ENCODE measurements at regions not wholly inside any gene's neighbourhood (a gene's known extent, or its start where the extent isn't known, plus 50 kb on each side); places are given as distances from the start of the nearest gene placed in this dataset.

DNA sequence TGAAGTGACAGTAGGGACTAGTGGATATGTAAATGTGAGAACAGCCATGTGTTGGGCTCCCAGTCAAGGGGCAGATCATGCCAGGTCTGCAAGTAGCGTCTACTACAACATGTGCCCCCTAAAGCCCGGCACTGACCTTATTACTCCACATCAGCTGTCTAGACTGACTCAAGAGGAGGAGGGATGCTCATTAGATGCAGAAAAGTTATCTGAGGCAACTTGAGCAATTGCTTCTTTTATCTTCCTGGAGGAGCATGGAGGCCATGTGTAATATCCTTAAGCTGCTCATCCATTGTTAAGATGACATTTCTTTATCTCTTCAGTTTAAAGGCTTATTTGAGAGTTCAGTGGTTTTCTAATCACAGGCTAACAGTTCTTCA is 404.7 kb upstream of the FLRT2 start:
- H3K27ac Mint-ChIP-seq, result no peak overlapping the region
- DNase-seq, result no peak
- Histone ChIP-seq H3K9me3 (ENCODE audit: control insufficient read depth in 2 of 2, low read length in 2 of 2) (peaks cover 0 to 2% of the 10 kb centered on the region in 2 experiments), H3K36me3 (ENCODE audit: control insufficient read depth, insufficient read depth, low read length) (no peaks in the 10 kb centered on the region), H3K4me1 (ENCODE audit: control insufficient read depth, insufficient read depth, low read length, poor library complexity, severe bottlenecking) (no peaks in the 10 kb centered on the region), H3K4me3 (ENCODE audit: low read depth, low read length) (no peak overlapping the region), H3K27ac (ENCODE audit: insufficient read depth, low read length, poor library complexity, severe bottlenecking) (no peak overlapping the region), H3K27me3 (ENCODE audit: control insufficient read depth, insufficient read depth, low read length) (no peaks in the 10 kb centered on the region)
- no peak overlapping the region for H3K4me3 Mint-ChIP-seq
- H3K4me1 Mint-ChIP-seq, result no peaks in the 10 kb centered on the region
- H3K27me3 Mint-ChIP-seq, result no peaks in the 10 kb centered on the region
- peaks cover 4 to 18% (median 11%) of the 10 kb centered on the region in 7 donors for H3K9me3 Mint-ChIP-seq
- no peak for ATAC-seq (ENCODE audit: low read depth in 2 of 2)
- H3K36me3 Mint-ChIP-seq, result no peaks in the 10 kb centered on the region

DNA sequence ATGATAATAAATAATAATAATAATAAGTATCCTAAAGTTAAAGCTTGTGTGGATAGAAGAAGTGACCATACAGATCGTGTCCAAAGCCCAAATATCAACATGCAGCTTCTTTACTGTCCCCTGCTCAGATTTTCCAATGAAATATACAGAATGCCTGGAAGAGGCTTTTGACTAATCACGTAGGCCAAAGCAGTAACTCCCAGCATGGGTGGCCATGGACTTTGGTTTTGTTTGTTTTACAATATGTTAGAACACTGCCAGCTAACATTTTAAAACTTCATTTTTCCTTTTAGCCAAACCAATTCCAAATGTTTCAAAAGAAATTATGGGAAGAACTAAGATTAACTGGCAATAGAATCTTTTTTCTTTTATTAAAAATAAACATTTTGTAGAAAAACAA is 400.0 kb upstream of the FLRT2 start:
- no peak for ATAC-seq (ENCODE audit: low read depth in 2 of 2)
- H3K27me3 ChIP-seq (ENCODE audit: control insufficient read depth, insufficient read depth, low read length), result no peaks in the 10 kb centered on the region
- Mint-ChIP-seq H3K4me3 (no peak overlapping the region), H3K27me3 (no peaks in the 10 kb centered on the region), H3K4me1 (no peaks in the 10 kb centered on the region), H3K36me3 (no peaks in the 10 kb centered on the region), H3K27ac (no peak overlapping the region), H3K9me3 (peaks cover 5 to 30% (median 6%) of the 10 kb centered on the region in 7 donors)
- H3K9me3 ChIP-seq (ENCODE audit: control insufficient read depth in 2 of 2, low read length in 2 of 2), result no peaks in the 10 kb centered on the region
- H3K4me1 ChIP-seq (ENCODE audit: control insufficient read depth, insufficient read depth, low read length, poor library complexity, severe bottlenecking), result no peaks in the 10 kb centered on the region
- H3K4me3 ChIP-seq (ENCODE audit: low read depth, low read length), result no peak overlapping the region
- H3K36me3 ChIP-seq (ENCODE audit: control insufficient read depth, insufficient read depth, low read length), result no peaks in the 10 kb centered on the region
- H3K27ac ChIP-seq (ENCODE audit: insufficient read depth, low read length, poor library complexity, severe bottlenecking), result no peak overlapping the region
- no peak for DNase-seq

DNA sequence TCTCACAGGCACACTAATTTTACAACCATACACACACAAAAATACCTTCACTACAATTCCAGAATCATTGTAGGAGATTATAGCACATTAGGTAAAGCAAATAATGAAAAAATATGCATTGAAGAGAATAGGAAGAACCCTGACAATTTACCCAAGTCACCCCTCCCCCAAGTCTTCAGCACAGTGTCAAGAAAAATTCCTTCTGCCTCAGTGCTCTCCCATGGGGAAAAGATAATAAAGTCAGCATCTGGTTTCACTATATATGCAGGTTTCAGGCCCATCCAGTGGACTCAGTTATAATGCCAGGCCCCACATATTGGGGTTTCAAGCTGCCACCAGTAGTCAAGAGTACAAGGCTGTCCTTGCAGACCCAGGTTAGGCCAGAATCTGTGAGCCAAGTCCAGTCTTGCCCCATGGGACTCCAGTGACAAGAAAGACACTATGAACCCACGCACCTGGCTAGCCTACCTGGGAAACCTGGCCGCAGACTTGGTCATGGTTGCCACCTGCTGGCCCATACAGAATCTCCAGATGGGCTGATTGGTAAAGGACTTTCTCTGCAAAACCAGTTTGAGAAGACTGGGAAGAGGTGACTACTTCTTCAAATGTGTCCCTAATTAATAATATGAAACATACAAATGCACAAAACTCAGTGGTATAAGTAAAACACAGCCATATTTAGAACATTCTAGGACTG is 398.6 kb upstream of the FLRT2 start:
- H3K9me3 Mint-ChIP-seq, result peaks cover 5 to 30% (median 6%) of the 10 kb centered on the region in 7 donors
- no peak overlapping the region for H3K4me3 ChIP-seq (ENCODE audit: low read depth, low read length)
- H3K36me3 ChIP-seq (ENCODE audit: control insufficient read depth, insufficient read depth, low read length), result no peaks in the 10 kb centered on the region
- H3K27ac ChIP-seq (ENCODE audit: insufficient read depth, low read length, poor library complexity, severe bottlenecking), result no peak overlapping the region
- no peak overlapping the region for H3K27ac Mint-ChIP-seq
- no peak for DNase-seq
- no peaks in the 10 kb centered on the region for H3K4me1 Mint-ChIP-seq
- ATAC-seq (ENCODE audit: low read depth in 2 of 2), result no peak
- H3K4me3 Mint-ChIP-seq, result no peak overlapping the region
- H3K4me1 ChIP-seq (ENCODE audit: control insufficient read depth, insufficient read depth, low read length, poor library complexity, severe bottlenecking), result no peaks in the 10 kb centered on the region
- H3K27me3 Mint-ChIP-seq, result no peaks in the 10 kb centered on the region
- H3K9me3 ChIP-seq (ENCODE audit: control insufficient read depth in 2 of 2, low read length in 2 of 2), result peaks cover 0 to 2% of the 10 kb centered on the region in 2 experiments
- no peaks in the 10 kb centered on the region for H3K36me3 Mint-ChIP-seq
- H3K27me3 ChIP-seq (ENCODE audit: control insufficient read depth, insufficient read depth, low read length), result no peaks in the 10 kb centered on the region

DNA sequence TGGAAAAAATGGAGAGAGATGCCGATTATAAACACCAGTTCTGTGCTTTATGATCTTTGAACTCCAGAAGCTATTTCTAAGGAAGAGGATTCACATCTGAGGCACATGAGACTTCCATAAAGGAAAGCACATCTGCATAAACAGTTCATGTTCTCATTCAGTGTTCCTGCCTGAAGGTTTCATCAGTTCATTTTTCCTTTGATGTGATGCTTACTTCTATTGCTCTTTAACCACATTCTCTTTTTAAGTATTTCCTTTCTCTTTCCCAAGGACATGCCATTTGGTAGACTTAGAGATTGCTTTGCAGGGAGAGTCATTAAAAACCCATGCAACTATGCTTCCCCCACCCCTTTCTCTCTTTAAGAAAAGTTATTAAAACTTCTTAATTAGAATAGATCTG is 387.0 kb upstream of the FLRT2 start:
- H3K4me1 Mint-ChIP-seq, result no peaks in the 10 kb centered on the region
- Histone ChIP-seq H3K27me3 (ENCODE audit: control insufficient read depth, insufficient read depth, low read length) (no peaks in the 10 kb centered on the region), H3K4me1 (ENCODE audit: control insufficient read depth, insufficient read depth, low read length, poor library complexity, severe bottlenecking) (no peaks in the 10 kb centered on the region), H3K36me3 (ENCODE audit: control insufficient read depth, insufficient read depth, low read length) (no peaks in the 10 kb centered on the region), H3K27ac (ENCODE audit: insufficient read depth, low read length, poor library complexity, severe bottlenecking) (no peak overlapping the region), H3K4me3 (ENCODE audit: low read depth, low read length) (no peak overlapping the region), H3K9me3 (ENCODE audit: control insufficient read depth in 2 of 2, low read length in 2 of 2) (peaks cover 2% of the 10 kb centered on the region in 2 experiments)
- H3K4me3 Mint-ChIP-seq, result no peak overlapping the region
- H3K27ac Mint-ChIP-seq, result no peak overlapping the region
- no peak for DNase-seq
- H3K9me3 Mint-ChIP-seq, result peaks cover 0 to 13% (median 8%) of the 10 kb centered on the region in 7 donors
- no peaks in the 10 kb centered on the region for H3K36me3 Mint-ChIP-seq
- ATAC-seq (ENCODE audit: low read depth in 2 of 2), result no peak
- no peaks in the 10 kb centered on the region for H3K27me3 Mint-ChIP-seq

DNA sequence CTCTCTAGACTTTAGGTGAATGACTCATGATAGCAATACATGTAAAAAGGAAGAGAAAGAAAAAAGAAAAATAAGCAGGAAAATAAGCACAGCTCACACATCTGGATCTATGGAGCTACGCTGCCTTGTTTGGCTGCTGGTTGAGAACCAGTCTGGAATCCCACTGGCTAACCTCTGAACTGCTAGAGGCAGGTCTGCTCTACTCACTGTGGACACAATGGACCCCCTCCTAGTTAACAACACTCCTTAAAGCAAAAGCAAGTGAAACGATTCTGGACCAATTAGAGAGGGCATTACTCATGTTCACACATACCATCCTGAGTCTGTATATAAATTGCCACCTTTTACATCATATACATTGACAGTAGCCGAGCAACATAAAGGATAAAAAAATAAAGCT is 383.2 kb upstream of the FLRT2 start:
- peaks cover 0 to 18% (median 4%) of the 10 kb centered on the region in 7 donors for H3K9me3 Mint-ChIP-seq
- no peaks in the 10 kb centered on the region for H3K27me3 ChIP-seq (ENCODE audit: control insufficient read depth, insufficient read depth, low read length)
- H3K4me1 ChIP-seq (ENCODE audit: control insufficient read depth, insufficient read depth, low read length, poor library complexity, severe bottlenecking), result no peaks in the 10 kb centered on the region
- no peak overlapping the region for H3K4me3 ChIP-seq (ENCODE audit: low read depth, low read length)
- H3K9me3 ChIP-seq (ENCODE audit: control insufficient read depth in 2 of 2, low read length in 2 of 2), result peaks cover 2 to 4% of the 10 kb centered on the region in 2 experiments
- H3K27ac ChIP-seq (ENCODE audit: insufficient read depth, low read length, poor library complexity, severe bottlenecking), result no peak overlapping the region
- H3K27me3 Mint-ChIP-seq, result no peaks in the 10 kb centered on the region
- no peak for ATAC-seq (ENCODE audit: low read depth in 2 of 2)
- H3K4me3 Mint-ChIP-seq, result no peak overlapping the region
- no peaks in the 10 kb centered on the region for H3K36me3 Mint-ChIP-seq
- no peaks in the 10 kb centered on the region for H3K36me3 ChIP-seq (ENCODE audit: control insufficient read depth, insufficient read depth, low read length)
- H3K27ac Mint-ChIP-seq, result no peak overlapping the region
- no peak for DNase-seq
- H3K4me1 Mint-ChIP-seq, result no peaks in the 10 kb centered on the region

DNA sequence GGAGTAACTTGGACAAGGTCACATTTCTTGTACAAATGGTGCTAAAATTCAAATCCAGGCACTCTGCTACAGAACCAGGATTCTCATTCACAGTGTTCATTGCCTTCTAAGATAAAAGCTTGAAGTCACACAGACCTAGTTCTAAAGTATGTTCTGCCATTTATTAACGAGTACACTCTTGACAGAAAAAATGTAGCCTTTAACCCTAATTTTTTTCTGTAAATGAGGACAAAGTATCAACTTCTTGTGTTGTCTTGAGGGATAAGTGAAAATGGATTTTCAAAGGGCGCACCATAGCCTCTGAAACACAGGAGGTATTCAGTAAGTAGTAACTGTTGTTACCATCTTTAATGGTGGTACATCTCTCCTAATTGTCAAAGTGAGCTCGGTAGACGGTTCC is 379.8 kb upstream of the FLRT2 start:
- Mint-ChIP-seq H3K27ac (no peak overlapping the region), H3K36me3 (no peaks in the 10 kb centered on the region), H3K4me3 (no peak overlapping the region)

DNA sequence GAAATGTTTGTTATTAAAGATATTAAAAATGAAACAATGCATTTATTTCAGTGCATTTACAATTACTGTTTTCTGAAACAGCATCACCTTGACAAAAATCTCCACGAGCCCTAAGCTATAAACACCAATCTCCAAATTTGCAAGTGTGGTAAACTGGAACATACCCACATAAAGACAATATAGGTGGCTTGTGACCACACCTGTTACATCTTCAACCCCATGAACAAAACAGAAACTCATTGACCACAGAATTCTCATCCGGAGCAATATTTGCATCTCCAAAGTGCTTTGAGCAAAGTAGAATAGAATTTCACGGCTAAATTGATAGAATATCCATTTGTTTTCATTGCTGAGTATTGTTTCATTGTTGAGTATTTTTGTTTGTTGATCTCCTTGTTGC is 375.2 kb upstream of the FLRT2 start:
- Histone ChIP-seq H3K4me3 (ENCODE audit: low read depth, low read length) (no peak overlapping the region), H3K9me3 (ENCODE audit: control insufficient read depth in 2 of 2, low read length in 2 of 2) (peaks cover 0 to 4% of the 10 kb centered on the region in 2 experiments), H3K36me3 (ENCODE audit: control insufficient read depth, insufficient read depth, low read length) (no peaks in the 10 kb centered on the region), H3K27me3 (ENCODE audit: control insufficient read depth, insufficient read depth, low read length) (no peaks in the 10 kb centered on the region), H3K4me1 (ENCODE audit: control insufficient read depth, insufficient read depth, low read length, poor library complexity, severe bottlenecking) (no peaks in the 10 kb centered on the region), H3K27ac (ENCODE audit: insufficient read depth, low read length, poor library complexity, severe bottlenecking) (no peak overlapping the region)
- no peak overlapping the region for H3K27ac Mint-ChIP-seq
- no peak overlapping the region for H3K4me3 Mint-ChIP-seq
- no peaks in the 10 kb centered on the region for H3K4me1 Mint-ChIP-seq
- DNase-seq (no peak), ATAC-seq (ENCODE audit: low read depth in 2 of 2) (no peak)
- H3K9me3 Mint-ChIP-seq, result peaks cover 0 to 22% (median 9%) of the 10 kb centered on the region in 7 donors
- H3K36me3 Mint-ChIP-seq, result no peaks in the 10 kb centered on the region
- no peaks in the 10 kb centered on the region for H3K27me3 Mint-ChIP-seq

More for the DNA sequence above, 379.8 kb upstream of the FLRT2 start:
- no peaks in the 10 kb centered on the region for H3K27me3 ChIP-seq (ENCODE audit: control insufficient read depth, insufficient read depth, low read length)
- ATAC-seq (ENCODE audit: low read depth in 2 of 2) (no peak), DNase-seq (no peak)
- peaks cover 0 to 22% (median 7%) of the 10 kb centered on the region in 7 donors for H3K9me3 Mint-ChIP-seq
- H3K27ac ChIP-seq (ENCODE audit: insufficient read depth, low read length, poor library complexity, severe bottlenecking), result no peak overlapping the region
- H3K36me3 ChIP-seq (ENCODE audit: control insufficient read depth, insufficient read depth, low read length), result no peaks in the 10 kb centered on the region
- no peaks in the 10 kb centered on the region for H3K4me1 ChIP-seq (ENCODE audit: control insufficient read depth, insufficient read depth, low read length, poor library complexity, severe bottlenecking)
- no peak overlapping the region for H3K4me3 ChIP-seq (ENCODE audit: low read depth, low read length)
- H3K9me3 ChIP-seq (ENCODE audit: control insufficient read depth in 2 of 2, low read length in 2 of 2), result peaks cover 0 to 4% of the 10 kb centered on the region in 2 experiments
- no peaks in the 10 kb centered on the region for H3K27me3 Mint-ChIP-seq
- no peaks in the 10 kb centered on the region for H3K4me1 Mint-ChIP-seq

DNA sequence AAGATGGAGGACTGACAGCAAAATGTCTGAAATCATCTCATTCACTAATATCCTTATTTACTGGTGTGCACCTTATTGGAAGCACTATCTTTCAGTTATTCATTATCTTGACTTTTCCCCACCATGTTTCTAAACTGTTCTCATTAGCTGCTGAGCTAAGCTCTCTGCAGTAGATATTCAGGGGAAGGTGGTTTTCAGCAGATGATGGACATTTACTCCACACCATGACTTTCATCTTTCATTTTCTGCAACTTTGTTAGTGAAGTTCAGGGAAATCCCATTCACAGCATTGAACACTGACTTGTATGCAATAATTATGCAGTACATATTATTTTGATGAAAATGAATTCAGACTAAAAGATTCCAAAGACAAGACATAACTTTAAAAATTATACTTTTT is 373.6 kb upstream of the FLRT2 start:
- Histone ChIP-seq H3K4me1 (ENCODE audit: control insufficient read depth, insufficient read depth, low read length, poor library complexity, severe bottlenecking) (no peaks in the 10 kb centered on the region), H3K4me3 (ENCODE audit: low read depth, low read length) (no peak overlapping the region), H3K9me3 (ENCODE audit: control insufficient read depth in 2 of 2, low read length in 2 of 2) (no peaks in the 10 kb centered on the region), H3K27ac (ENCODE audit: insufficient read depth, low read length, poor library complexity, severe bottlenecking) (no peak overlapping the region), H3K27me3 (ENCODE audit: control insufficient read depth, insufficient read depth, low read length) (no peaks in the 10 kb centered on the region), H3K36me3 (ENCODE audit: control insufficient read depth, insufficient read depth, low read length) (no peaks in the 10 kb centered on the region)
- H3K27ac Mint-ChIP-seq, result no peak overlapping the region
- no peak overlapping the region for H3K4me3 Mint-ChIP-seq
- H3K4me1 Mint-ChIP-seq, result no peaks in the 10 kb centered on the region
- no peaks in the 10 kb centered on the region for H3K27me3 Mint-ChIP-seq
- peaks cover 0 to 13% (median 8%) of the 10 kb centered on the region in 7 donors for H3K9me3 Mint-ChIP-seq
- no peaks in the 10 kb centered on the region for H3K36me3 Mint-ChIP-seq
- no peak for DNase-seq
- no peak for ATAC-seq (ENCODE audit: low read depth in 2 of 2)
